SH-SY5Y (cell line): ENCODE measurements at regions not wholly inside any gene's neighbourhood (a gene's known extent, or its start where the extent isn't known, plus 50 kb on each side); places are given as distances from the start of the nearest gene placed in this dataset.

ENCODE experiments used
- GATA2 ChIP-seq: IDR thresholded peaks from 2 replicates; pipeline ENCODE4 v1.6.1; 2011; ENCODE audit warnings: mild to moderate bottlenecking, low read depth, low read length
- GATA3 ChIP-seq: IDR thresholded peaks from 2 replicates; pipeline ENCODE4 v1.6.1; 2011; ENCODE audit warnings: low read depth, mild to moderate bottlenecking, low read length, moderate library complexity

GRCh38 chr3:61416618-61417017 is 144.8 kb upstream of the PTPRG start:
- TF ChIP-seq GATA2 (no peak), GATA3 (no peak)

GRCh38 chr3:61417352-61417751 is 144.0 kb upstream of the PTPRG start:
- no peak for TF ChIP-seq GATA2
- TF ChIP-seq GATA3 = no peak

- TF ChIP-seq GATA3 (no peak), GATA2 (no peak)
Observed at GRCh38 chr3:61420136-61420759, 141.1 kb upstream of the PTPRG start.

GRCh38 chr3:61422945-61423673 is 138.3 kb upstream of the PTPRG start:
- TF ChIP-seq GATA3 = no peak
- TF ChIP-seq GATA2 = no peak

GRCh38 chr3:61425356-61425755 is 136.0 kb upstream of the PTPRG start:
- no peak for TF ChIP-seq GATA2
- TF ChIP-seq GATA3 = no peak

GRCh38 chr3:61429106-61429505 is 132.3 kb upstream of the PTPRG start:
- TF ChIP-seq GATA2 (no peak), GATA3 (no peak)

- TF ChIP-seq GATA3 (no peak), GATA2 (no peak)
Observed at GRCh38 chr3:61438253-61439121, 122.9 kb upstream of the PTPRG start.

- TF ChIP-seq GATA2 (no peak), GATA3 (no peak)
Observed at GRCh38 chr3:61439122-61439458, 122.3 kb upstream of the PTPRG start.

GRCh38 chr3:61442696-61443095 is 118.7 kb upstream of the PTPRG start:
- TF ChIP-seq GATA3 (no peak), GATA2 (no peak)

- TF ChIP-seq GATA3 (no peak), GATA2 (no peak)
Observed at GRCh38 chr3:61443886-61444285, 117.5 kb upstream of the PTPRG start.

- TF ChIP-seq GATA3 (no peak), GATA2 (no peak)
Observed at GRCh38 chr3:61444782-61445181, 116.6 kb upstream of the PTPRG start.

- TF ChIP-seq GATA2 = no peak
- no peak for TF ChIP-seq GATA3
Observed at GRCh38 chr3:61445924-61446323, 115.4 kb upstream of the PTPRG start.

GRCh38 chr3:61446341-61446740 is 115.0 kb upstream of the PTPRG start:
- TF ChIP-seq GATA2 (no peak), GATA3 (no peak)

GRCh38 chr3:61448378-61448777 is 113.0 kb upstream of the PTPRG start:
- no peak for TF ChIP-seq GATA3
- TF ChIP-seq GATA2 = no peak

GRCh38 chr3:61449327-61450040 is 111.9 kb upstream of the PTPRG start:
- TF ChIP-seq GATA2 (no peak), GATA3 (no peak)
